Activated CD4-positive, alpha-beta T cell treated with anti-CD3 and anti-CD28 coated beads for 36 hours (primary cell): ENCODE measurements at regions not wholly inside any gene's neighbourhood (a gene's known extent, or its start where the extent isn't known, plus 50 kb on each side); places are given as distances from the start of the nearest gene placed in this dataset.

Experiments
- ATAC-seq: fragments of 200-7000 bp; cut with Tn5 transposase; one replicate; pipeline ENCODE4 v1.10.0; 2021; ENCODE audit warnings: mild to moderate bottlenecking, moderate library complexity
- CTCF ChIA-PET: fragments of 350-600 bp; sonication (Branson Sonifier 250); formaldehyde crosslinking; loops from one replicate; lab custom pipeline; 2021; ENCODE audit warnings: antibody characterized with exemption; lab: Charles Lee
- POLR2A ChIA-PET: fragments of 350-600 bp; sonication (Branson Sonifier 250); formaldehyde crosslinking; loops from one replicate; lab custom pipeline; 2021; ENCODE audit warnings: antibody characterized with exemption, inconsistent platforms; lab: Charles Lee
- DNase-seq: peaks from one replicate; pipeline ENCODE4 v3.0.0-alpha.2; 2020
- H3K27ac Mint-ChIP-seq: one replicate; pipeline ENCODE4 v1.8.0; 2021; ENCODE audit warnings: mixed read lengths
- H3K27me3 Mint-ChIP-seq: one replicate; pipeline ENCODE4 v1.8.0; 2021; ENCODE audit warnings: mixed read lengths
- H3K36me3 Mint-ChIP-seq: one replicate; pipeline ENCODE4 v1.8.0; 2021; ENCODE audit warnings: low read depth, mixed read lengths
- H3K4me1 Mint-ChIP-seq: one replicate; pipeline ENCODE4 v1.8.0; 2021; ENCODE audit warnings: mixed read lengths
- H3K4me3 Mint-ChIP-seq: one replicate; pipeline ENCODE4 v1.8.0; 2021; ENCODE audit warnings: mild to moderate bottlenecking, moderate library complexity, mixed read lengths
- H3K9me3 Mint-ChIP-seq: one replicate; pipeline ENCODE4 v1.8.0; 2021; ENCODE audit warnings: low read depth, mixed read lengths
- intact Hi-C, 2 experiments: fragments of 100-400 bp; cut with DNase I in 1 of 2; cut with micrococcal nuclease in 1 of 2; formaldehyde crosslinking; loops; one replicate each; pipeline versions ENCODE4 v1.14.2 to v1.15.1; 2022 to 2024; cut with DNase I, micrococcal nuclease

DNA sequence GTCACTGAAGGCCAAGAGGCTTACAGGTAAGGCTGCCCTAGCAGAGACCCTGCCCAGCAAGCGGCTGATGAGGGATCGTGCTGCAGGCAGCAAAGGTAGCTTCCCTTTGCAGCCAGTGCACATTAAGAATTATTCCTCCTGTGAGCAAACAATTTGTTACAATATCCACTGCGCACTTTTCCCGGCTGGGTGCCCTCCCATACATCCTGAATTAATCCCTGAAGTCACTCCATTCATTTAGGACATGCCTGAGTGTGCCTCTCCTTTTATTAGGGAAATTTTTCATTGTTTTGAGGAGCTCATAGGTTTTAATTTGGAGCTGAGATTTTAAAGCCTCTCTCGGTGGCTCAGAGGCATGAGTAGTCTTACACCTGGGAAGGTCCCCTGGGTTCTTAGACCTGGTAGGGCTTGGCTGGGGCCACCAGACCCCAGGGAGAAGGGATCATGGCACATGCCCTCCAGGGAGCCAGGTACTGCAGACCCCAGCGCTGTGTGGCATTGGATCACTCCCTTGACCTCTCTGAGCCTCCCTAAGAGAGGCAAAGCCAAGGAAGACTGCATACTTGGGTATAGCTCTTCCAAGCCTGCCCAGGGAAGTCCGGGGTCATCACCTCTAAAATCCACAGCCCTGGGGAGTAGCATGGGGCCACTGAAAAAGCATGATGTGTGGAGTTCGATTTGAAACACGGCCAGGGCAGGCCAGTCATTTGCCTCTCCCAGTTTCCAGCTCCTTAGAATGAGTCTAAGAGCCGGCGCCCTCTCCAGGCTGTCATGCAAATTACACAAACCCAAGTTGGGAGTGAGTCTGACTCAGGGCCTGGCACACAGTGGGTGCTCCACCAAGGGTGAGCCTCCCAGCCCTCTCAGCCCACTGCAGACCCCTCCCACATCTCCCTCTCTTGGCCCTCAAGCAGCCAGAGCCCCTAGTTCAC is 151.9 kb upstream of the LINGO1 start:
- POLR2A ChIA-PET = no interaction called here
- intact Hi-C loops = loop anchor here in 1 of 2 experiments (10.0 kb wide), 1 partner anchor 150 kb away; the partner anchor contains the start of gene LINGO1
- CTCF ChIA-PET = interaction anchor here (0.6 to 0.9 kb wide), 3 partner anchors 18 to 37 kb away, joined by 3 to 4 read pairs (median 3); no protein-coding TSS in a partner anchor
- Mint-ChIP-seq H3K9me3 (peaks cover 2% of the 10 kb centered on the region), H3K27ac (no peak overlapping the region), H3K4me1 (no peaks in the 10 kb centered on the region), H3K27me3 (no peaks in the 10 kb centered on the region), H3K4me3 (no peak overlapping the region), H3K36me3 (no peaks in the 10 kb centered on the region)
- DNase-seq (peak; percentile 66), ATAC-seq (peak; percentile 57)

DNA sequence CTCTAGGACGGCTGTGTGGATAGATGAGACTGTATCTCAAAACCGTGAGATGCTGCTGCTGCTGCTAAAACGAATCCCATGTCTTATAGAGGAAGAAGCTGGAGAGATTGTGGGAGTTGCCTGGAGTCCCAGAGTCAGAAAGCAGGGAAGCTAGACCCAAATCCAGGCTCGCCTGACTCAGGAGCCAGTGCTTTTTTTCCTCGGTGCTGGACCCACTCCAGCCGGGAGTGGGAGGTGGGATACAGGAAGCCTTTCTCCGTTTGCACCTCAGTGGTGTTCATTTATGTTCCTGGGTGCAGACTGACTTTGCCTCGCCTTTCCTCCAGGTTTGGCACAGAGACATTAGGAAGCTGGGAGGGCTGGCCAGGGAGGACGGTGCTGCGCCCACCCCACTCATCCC is 150.9 kb upstream of the LINGO1 start:
- H3K4me3 Mint-ChIP-seq = no peak overlapping the region
- ChIA-PET POLR2A (no interaction called here), CTCF (no interaction called here)
- DNase-seq (no peak), ATAC-seq (no peak)
- H3K27ac Mint-ChIP-seq = no peak overlapping the region
- no peaks in the 10 kb centered on the region for H3K4me1 Mint-ChIP-seq
- no peaks in the 10 kb centered on the region for H3K36me3 Mint-ChIP-seq
- intact Hi-C loops = loop anchor here in 1 of 2 experiments (10.0 kb wide), 1 partner anchor 149 kb away; the partner anchor contains the start of gene LINGO1
- peaks cover 2% of the 10 kb centered on the region for H3K9me3 Mint-ChIP-seq
- H3K27me3 Mint-ChIP-seq = peaks cover 3% of the 10 kb centered on the region

DNA sequence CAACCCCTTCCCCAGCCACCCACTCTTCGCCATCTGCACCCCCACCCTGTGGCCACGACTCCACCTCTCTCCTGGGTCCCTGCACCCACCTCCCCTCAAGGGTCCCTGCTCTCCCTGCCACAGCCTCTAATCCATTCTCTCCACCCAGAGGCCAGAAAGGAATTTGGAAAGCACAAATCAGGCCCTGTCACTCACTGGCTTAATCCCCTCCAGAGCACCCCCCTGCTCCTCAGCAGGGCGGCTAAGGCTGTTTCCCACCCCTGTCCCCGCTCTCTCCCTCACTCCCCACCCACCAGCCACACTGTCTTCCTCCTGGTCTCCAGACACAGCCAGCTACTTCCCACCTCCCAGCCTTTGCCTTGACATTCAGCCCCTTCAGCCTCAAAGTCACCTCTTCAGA is 150.0 kb upstream of the LINGO1 start:
- peaks cover 2% of the 10 kb centered on the region for H3K9me3 Mint-ChIP-seq
- no peaks in the 10 kb centered on the region for H3K4me1 Mint-ChIP-seq
- no peak overlapping the region for H3K4me3 Mint-ChIP-seq
- no peak overlapping the region for H3K27ac Mint-ChIP-seq
- intact Hi-C loops = loop anchor here in 1 of 2 experiments (10.0 kb wide), 1 partner anchor 148 kb away; the partner anchor contains the start of gene LINGO1
- peaks cover 3% of the 10 kb centered on the region for H3K27me3 Mint-ChIP-seq
- ChIA-PET CTCF (no interaction called here), POLR2A (no interaction called here)
- no peak for DNase-seq
- no peaks in the 10 kb centered on the region for H3K36me3 Mint-ChIP-seq
- ATAC-seq = no peak

DNA sequence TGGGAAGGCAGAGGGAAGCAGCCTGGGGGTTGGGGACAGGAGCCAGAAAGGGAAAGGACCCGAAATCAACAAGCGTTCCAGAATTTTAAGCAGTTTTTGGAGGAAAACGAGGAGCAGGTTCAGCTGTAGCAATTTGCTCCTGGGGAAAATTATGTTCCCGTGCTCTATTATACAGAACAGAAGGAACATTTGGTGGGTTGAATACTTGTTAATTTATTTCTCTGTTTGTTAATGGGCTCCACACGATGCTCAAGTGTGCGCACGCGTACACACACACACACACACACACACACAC is 149.2 kb upstream of the LINGO1 start:
- ChIA-PET POLR2A (no interaction called here), CTCF (no interaction called here)
- DNase-seq (no peak), ATAC-seq (no peak)
- H3K27ac Mint-ChIP-seq = no peak overlapping the region
- intact Hi-C loops = loop anchor here in 1 of 2 experiments (10.0 kb wide), 1 partner anchor 147 kb away; the partner anchor contains the start of gene LINGO1
- peaks cover 2% of the 10 kb centered on the region for H3K9me3 Mint-ChIP-seq
- H3K36me3 Mint-ChIP-seq = no peaks in the 10 kb centered on the region
- no peaks in the 10 kb centered on the region for H3K4me1 Mint-ChIP-seq
- H3K4me3 Mint-ChIP-seq = no peak overlapping the region
- H3K27me3 Mint-ChIP-seq = peaks cover 3% of the 10 kb centered on the region

DNA sequence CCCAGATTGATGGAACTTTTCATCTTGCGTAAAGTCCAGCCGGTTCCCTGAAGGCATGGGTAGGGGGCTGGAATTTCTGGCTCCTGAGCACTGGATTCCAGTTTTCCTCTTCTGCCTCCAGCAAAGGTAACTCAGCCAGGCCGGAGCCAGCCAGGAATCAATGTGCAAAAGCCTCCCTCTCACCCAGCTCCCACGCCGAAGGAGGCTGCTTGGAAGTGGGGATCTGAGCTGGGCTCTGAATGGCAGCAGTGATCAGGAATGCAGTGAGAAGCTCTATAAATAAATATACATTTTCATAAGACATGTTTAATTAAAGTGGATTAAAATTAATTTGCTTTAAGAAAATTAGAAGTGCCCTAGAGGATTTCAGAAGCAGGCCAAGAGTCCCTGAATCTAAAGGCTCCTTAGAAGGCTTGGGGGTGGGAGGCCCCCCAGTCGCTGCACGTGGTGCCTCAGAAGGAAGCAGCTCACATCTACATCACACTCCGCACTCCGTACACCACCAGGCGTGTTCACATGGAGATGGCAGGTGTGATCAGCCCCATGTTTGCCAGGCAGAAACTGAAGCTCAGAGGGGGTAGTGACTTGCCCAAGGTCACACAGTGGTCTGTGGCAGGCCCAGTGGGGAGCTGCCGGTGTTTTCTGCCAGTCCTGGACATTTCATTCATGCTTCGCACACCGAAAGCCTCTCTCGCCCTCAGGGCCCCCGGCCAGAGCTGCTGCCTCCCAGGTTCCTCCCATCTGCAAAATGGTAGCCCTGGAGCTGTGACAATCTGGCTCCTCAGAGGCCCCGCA is 148.6 kb upstream of the LINGO1 start:
- ChIA-PET CTCF (no interaction called here), POLR2A (no interaction called here)
- no peak for ATAC-seq
- H3K9me3 Mint-ChIP-seq = peaks cover 2% of the 10 kb centered on the region
- intact Hi-C loops = loop anchor here in 1 of 2 experiments (10.0 kb wide), 1 partner anchor 147 kb away; the partner anchor contains the start of gene LINGO1
- no peaks in the 10 kb centered on the region for H3K4me1 Mint-ChIP-seq
- H3K27ac Mint-ChIP-seq = no peak overlapping the region
- H3K36me3 Mint-ChIP-seq = no peaks in the 10 kb centered on the region
- H3K4me3 Mint-ChIP-seq = no peak overlapping the region
- no peak for DNase-seq
- H3K27me3 Mint-ChIP-seq = peaks cover 3% of the 10 kb centered on the region

DNA sequence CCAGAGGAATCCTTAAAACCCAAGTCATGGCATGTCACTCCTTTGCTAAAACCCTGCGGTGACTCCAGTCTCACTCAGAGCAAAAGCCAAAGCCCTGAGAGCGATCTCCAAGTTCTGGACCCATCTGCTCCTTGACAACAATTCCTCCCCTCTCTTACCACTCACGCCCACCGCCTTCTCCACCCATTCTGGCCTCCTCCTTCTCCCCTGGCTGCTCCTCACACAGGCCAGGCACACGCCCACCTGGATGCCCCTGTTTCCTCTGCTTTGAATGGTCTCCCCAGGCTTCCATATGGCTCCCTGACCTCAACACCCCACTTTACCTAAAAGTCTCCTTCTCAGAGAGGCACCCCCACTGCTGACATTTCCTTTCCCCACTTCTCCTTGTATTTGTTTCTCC is 146.1 kb upstream of the LINGO1 start:
- no peak for ATAC-seq
- H3K4me3 Mint-ChIP-seq = no peak overlapping the region
- H3K4me1 Mint-ChIP-seq = no peaks in the 10 kb centered on the region
- H3K36me3 Mint-ChIP-seq = no peaks in the 10 kb centered on the region
- peaks cover 2% of the 10 kb centered on the region for H3K9me3 Mint-ChIP-seq
- H3K27ac Mint-ChIP-seq = no peak overlapping the region
- DNase-seq = no peak
- CTCF ChIA-PET = interaction anchor here (0.8 kb wide), 1 partner anchor 39 kb away, joined by 4 read pairs; no protein-coding TSS in a partner anchor
- POLR2A ChIA-PET = no interaction called here
- intact Hi-C loops = no loop called here
- H3K27me3 Mint-ChIP-seq = peaks cover 3% of the 10 kb centered on the region

DNA sequence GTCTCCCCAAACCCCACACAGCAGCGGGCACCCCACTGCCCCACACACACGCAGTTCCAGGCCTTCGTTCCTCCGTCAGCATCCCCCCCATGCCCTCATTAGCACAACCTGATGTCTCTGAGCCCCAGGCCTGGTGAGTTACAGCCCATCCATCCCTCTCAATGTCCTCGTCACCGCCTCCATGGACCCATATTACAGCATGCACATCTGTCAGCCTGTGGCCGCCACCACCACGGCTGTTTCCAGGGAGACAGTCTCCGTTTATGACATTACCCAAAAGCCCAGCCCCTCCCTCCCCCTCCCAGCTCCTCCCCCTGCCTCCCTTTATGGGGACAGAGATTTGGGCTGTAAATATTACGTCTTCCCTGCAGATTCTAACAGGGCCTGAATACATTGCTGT is 143.1 kb upstream of the LINGO1 start:
- intact Hi-C loops = no loop called here
- H3K4me1 Mint-ChIP-seq = no peaks in the 10 kb centered on the region
- no peak overlapping the region for H3K4me3 Mint-ChIP-seq
- POLR2A ChIA-PET = no interaction called here
- no peak for ATAC-seq
- H3K9me3 Mint-ChIP-seq = peaks cover 2% of the 10 kb centered on the region
- peaks cover 3% of the 10 kb centered on the region for H3K27me3 Mint-ChIP-seq
- H3K27ac Mint-ChIP-seq = no peak overlapping the region
- H3K36me3 Mint-ChIP-seq = no peaks in the 10 kb centered on the region
- CTCF ChIA-PET = no interaction called here
- DNase-seq = no peak

DNA sequence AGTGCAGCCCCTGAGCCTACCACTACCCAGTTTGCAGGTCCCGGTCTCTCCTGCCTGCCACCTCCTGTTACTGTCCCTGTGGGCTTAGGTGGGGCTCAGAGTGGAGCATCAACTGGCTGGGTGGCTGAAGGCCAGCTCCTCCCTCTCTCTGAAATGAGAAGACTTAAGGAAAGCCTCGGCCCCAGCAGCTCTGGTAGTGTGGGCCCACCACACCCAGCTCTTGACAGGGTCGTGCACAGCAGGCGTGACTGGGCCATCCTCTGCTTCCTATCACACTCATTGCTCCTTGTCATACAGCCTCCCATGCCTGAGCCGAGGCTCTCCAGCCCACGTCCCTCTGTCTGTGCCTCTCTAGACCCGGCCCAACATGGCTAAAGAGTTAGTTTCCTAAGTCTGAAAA is 142.7 kb upstream of the LINGO1 start:
- Mint-ChIP-seq H3K27me3 (peaks cover 3% of the 10 kb centered on the region), H3K4me1 (no peaks in the 10 kb centered on the region), H3K4me3 (no peak overlapping the region), H3K9me3 (peaks cover 2% of the 10 kb centered on the region), H3K27ac (no peak overlapping the region), H3K36me3 (no peaks in the 10 kb centered on the region)
- ChIA-PET CTCF (no interaction called here), POLR2A (no interaction called here)
- intact Hi-C loops = no loop called here
- DNase-seq (no peak), ATAC-seq (no peak)

DNA sequence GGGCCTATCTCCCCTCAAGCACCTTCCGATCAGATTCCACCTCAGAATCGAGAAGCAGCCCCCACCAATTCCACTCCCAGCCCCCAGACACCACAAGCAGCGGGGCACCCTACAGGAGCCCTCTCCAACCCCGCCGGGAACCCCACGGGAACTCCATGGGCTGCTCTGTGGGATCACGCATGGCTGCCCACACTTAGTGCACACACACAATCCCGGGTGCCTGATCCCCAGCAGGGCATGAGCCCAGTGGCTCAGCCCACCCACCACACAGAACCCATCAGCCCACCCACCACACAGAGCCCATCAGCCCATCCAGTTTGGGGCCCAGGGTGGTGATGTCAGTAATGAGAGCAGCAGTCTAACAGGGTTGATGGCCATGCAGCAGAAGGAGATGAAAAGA is 141.6 kb upstream of the LINGO1 start:
- intact Hi-C loops = no loop called here
- ATAC-seq = no peak
- ChIA-PET POLR2A (no interaction called here), CTCF (no interaction called here)
- no peaks in the 10 kb centered on the region for H3K9me3 Mint-ChIP-seq
- H3K4me3 Mint-ChIP-seq = no peak overlapping the region
- peaks cover 3% of the 10 kb centered on the region for H3K27me3 Mint-ChIP-seq
- DNase-seq = no peak
- H3K4me1 Mint-ChIP-seq = no peaks in the 10 kb centered on the region
- H3K36me3 Mint-ChIP-seq = no peaks in the 10 kb centered on the region
- no peak overlapping the region for H3K27ac Mint-ChIP-seq

DNA sequence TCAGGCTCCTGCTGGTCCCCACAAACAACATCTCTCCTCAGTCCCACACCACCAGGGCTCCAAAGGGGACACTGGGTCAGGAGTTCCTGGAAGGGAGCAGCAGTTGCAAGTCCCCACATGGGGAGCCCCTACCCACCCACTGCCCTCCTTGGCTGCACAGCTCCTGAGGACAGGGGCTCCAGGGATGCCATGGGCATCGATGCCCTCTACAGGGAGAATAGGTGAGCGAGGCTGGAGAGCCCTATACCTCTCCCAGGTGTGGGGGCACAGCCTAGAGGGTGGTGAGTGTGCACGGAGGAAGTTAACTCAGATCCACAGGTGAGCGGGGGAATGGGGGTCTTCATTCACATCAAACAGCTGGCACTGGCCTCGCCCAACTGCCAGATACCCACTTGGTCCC is 141.2 kb upstream of the LINGO1 start:
- Mint-ChIP-seq H3K4me1 (no peaks in the 10 kb centered on the region), H3K27me3 (peaks cover under 1% of the 10 kb centered on the region), H3K36me3 (no peaks in the 10 kb centered on the region), H3K4me3 (no peak overlapping the region), H3K9me3 (no peaks in the 10 kb centered on the region), H3K27ac (no peak overlapping the region)
- ATAC-seq (no peak), DNase-seq (no peak)
- intact Hi-C loops = no loop called here
- POLR2A ChIA-PET = no interaction called here
- CTCF ChIA-PET = no interaction called here

DNA sequence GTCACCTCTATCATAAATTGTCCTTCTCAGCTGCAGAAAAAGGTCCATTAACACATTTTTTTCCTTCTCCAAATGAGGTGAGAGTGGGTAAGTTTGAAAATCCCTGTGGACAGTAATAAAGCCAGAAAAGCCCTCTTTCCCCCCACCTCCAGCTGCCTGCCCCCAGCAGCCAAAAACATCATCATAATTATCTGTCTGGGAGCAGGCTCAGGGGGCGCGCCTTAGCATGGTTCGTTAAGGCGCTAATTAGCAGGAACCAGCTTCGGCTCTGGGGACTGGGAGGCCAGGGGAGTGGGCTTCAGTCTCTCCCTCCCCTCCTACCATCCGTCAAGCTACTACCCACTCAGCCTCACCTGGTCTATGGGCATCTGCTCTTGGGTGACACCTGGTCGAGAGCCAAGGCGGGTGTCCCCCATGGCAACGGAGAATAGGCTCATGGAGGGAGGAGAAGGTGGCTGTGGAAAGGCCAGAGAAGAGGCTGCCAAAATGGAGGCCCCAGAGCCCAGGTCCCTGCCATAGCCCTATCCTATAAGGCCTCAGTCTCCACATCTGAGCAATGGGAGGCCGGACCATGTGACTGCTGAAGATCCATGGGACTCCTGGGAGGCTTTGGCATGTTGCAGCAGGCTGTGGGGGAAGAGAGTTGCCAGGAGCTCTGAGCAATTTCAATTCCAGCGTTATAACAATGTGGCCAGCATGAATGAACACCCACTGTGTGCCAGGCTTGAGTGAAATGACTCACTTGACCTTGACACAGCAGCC is 140.1 kb upstream of the LINGO1 start:
- no peaks in the 10 kb centered on the region for H3K36me3 Mint-ChIP-seq
- DNase-seq (no peak), ATAC-seq (no peak)
- intact Hi-C loops = no loop called here
- H3K27me3 Mint-ChIP-seq = no peaks in the 10 kb centered on the region
- no peaks in the 10 kb centered on the region for H3K9me3 Mint-ChIP-seq
- no peak overlapping the region for H3K4me3 Mint-ChIP-seq
- H3K27ac Mint-ChIP-seq = no peak overlapping the region
- POLR2A ChIA-PET = no interaction called here
- no peaks in the 10 kb centered on the region for H3K4me1 Mint-ChIP-seq
- CTCF ChIA-PET = no interaction called here
